GM19467 (cell line): ENCODE measurements at regions not wholly inside any gene's neighbourhood (a gene's known extent, or its start where the extent isn't known, plus 50 kb on each side); places are given as distances from the start of the nearest gene placed in this dataset.

Experiments
- ATAC-seq: cut with Tn5 transposase; IDR thresholded peaks from one replicate; pipeline ENCODE4 v1.9.1; 2021; ENCODE audit warnings: mild to moderate bottlenecking, moderate library complexity; ENCODE audit not compliant: unreplicated experiment

GRCh38 chr9:129350143-129350935, 172.3 kb upstream of the IER5L start:
- ATAC-seq: no peak

- no peak for ATAC-seq
Observed at GRCh38 chr9:129349665-129349947, 171.5 kb upstream of the IER5L start.

- ATAC-seq: no peak
Observed at GRCh38 chr9:129348890-129349664, 171.0 kb upstream of the IER5L start.

- no peak for ATAC-seq
Observed at GRCh38 chr9:129347316-129348120, 169.5 kb upstream of the IER5L start.

- no peak for ATAC-seq
Observed at GRCh38 chr9:129346046-129346445, 168.0 kb upstream of the IER5L start.

- no peak for ATAC-seq
Observed at GRCh38 chr9:129344641-129345495, 166.8 kb upstream of the IER5L start.

- no peak for ATAC-seq
Observed at GRCh38 chr9:129343424-129344375, 165.6 kb upstream of the IER5L start.

GRCh38 chr9:129342591-129343423, 164.7 kb upstream of the IER5L start:
- ATAC-seq: no peak

- ATAC-seq: no peak
Observed at GRCh38 chr9:129341987-129342348, 163.9 kb upstream of the IER5L start.

GRCh38 chr9:129341171-129341986, 163.3 kb upstream of the IER5L start:
- ATAC-seq: no peak

- no peak for ATAC-seq
Observed at GRCh38 chr9:129340427-129341170, 162.5 kb upstream of the IER5L start.

GRCh38 chr9:129339539-129340157, 161.6 kb upstream of the IER5L start:
- ATAC-seq: no peak

GRCh38 chr9:129338724-129339430, 160.8 kb upstream of the IER5L start:
- ATAC-seq: no peak

GRCh38 chr9:129337336-129338140, 159.5 kb upstream of the IER5L start:
- no peak for ATAC-seq

GRCh38 chr9:129336601-129337331, 158.7 kb upstream of the IER5L start:
- ATAC-seq: no peak
